CD4-positive, alpha-beta T cell treated with Interferon alpha-2 for 1 hour (primary cell): ENCODE measurements at regions not wholly inside any gene's neighbourhood (a gene's known extent, or its start where the extent isn't known, plus 50 kb on each side); places are given as distances from the start of the nearest gene placed in this dataset.
"Not testable (repeated sequence)": the region's sequence is repeated elsewhere in the genome, so short reads cannot be mapped to it uniquely, and the experiment has no call there.

Source experiments
- DNase-seq, 2 donors: peaks; one replicate each; pipeline ENCODE4 v3.0.0-alpha.2; 2020 to 2022

- DNase-seq, result no peak
Measured at GRCh38 chr17:14522795-14523387, 222.0 kb downstream of the HS3ST3B1 start.

DNA sequence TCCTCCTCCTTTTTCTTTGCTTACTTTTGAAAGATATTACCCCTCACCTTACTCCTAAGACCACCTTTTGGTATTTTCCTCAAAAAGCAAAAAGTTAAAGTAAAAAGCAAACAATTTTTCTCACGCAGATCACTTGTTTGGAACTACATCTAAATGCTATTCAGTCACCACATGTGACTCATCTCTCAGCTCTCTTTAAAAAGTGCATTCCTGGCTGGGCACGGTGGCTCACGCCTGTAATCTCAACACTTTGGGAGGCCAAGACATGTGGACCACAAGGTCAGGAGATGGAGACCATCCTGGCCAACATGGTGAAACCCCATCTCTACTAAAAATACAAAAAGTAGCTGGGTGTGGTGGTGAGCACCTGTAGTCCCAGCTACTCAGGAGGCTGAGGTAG is 218.0 kb downstream of the HS3ST3B1 start:
- not testable (repeated sequence) for DNase-seq

- no peak for DNase-seq
Measured at GRCh38 chr17:14514973-14515372, 214.1 kb downstream of the HS3ST3B1 start.

GRCh38 chr17:14513835-14514234 is 213.0 kb downstream of the HS3ST3B1 start:
- no peak for DNase-seq

GRCh38 chr17:14510136-14510535 is 209.3 kb downstream of the HS3ST3B1 start:
- no peak for DNase-seq

DNA sequence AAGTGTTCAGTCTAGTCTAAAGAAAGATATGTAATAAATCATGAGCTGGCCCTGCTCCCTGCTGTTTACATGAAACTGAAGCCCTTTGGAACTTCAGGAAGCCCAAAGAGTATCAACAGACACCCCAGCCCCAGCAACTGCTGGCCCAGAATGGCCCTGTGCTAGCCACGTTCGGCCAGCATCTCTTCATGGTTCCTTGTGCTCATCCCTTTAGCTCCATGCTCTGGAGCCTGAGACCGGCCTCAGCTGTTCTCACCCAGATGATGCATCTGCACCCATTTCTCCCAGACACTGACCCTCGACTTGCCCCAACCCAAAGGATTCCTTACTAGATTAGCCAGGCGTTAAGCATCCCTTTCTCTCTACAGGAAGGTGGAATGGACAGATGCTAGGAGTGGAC is 207.3 kb downstream of the HS3ST3B1 start:
- no peak for DNase-seq

DNA sequence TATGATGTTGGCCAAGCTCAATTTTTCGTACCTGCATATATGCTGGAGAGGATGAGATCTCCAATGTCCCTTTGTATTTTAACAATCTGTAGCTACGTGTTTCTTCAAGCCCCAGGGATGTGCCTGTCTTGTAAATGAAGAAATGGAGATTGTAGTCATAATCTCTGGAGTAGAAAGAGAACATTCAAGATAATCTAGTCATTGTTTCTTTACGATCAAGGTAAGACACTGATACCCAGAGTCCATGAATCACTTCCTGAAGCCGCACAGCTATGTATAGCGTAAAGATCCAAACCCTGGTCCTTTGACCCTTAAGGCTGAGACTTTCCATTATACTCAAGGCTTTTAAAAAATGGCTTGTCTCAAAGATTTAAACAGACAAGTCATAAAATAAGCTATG is 205.5 kb downstream of the HS3ST3B1 start:
- no peak for DNase-seq

DNA sequence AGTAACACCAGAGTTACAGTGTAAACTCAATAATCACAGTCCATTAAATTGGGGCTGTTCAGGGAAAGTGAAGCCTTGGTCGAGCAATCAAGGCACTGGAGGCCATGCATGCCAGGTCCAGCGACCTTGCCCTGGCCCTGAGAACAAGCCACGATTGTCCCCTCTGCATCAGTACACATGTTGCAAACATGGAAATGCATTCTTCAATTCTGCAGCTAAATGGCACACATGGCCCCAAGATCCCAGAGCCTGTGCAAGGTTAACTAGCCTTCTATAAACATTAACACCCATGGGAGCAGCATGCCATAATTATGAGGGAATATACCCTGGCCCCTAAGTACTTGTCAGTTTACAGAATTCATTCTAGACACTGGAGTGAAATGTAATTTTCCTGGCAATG is 204.7 kb downstream of the HS3ST3B1 start:
- DNase-seq, result no peak

DNA sequence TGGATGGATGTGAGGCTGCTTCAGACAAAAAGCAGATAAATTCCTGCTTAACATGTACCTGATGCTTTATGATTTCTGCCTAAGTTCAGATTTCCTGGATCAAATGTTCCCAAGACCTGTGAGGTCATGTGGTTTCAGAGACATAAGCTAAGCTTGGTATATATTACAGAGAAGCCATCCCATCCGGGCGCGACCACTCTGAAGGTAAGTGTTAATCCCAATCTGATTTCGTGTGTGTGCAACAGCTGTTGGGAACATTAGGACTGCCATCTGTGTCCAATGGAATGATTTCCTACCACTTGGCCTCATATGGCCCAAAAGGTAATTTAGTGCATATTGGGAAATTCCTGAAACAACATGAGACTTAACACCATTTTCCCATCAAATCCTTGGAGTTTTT is 199.1 kb downstream of the HS3ST3B1 start:
- no peak for DNase-seq

GRCh38 chr17:14498812-14499211 is 197.9 kb downstream of the HS3ST3B1 start:
- DNase-seq, result no peak

GRCh38 chr17:14494161-14494560 is 193.3 kb downstream of the HS3ST3B1 start:
- DNase-seq, result no peak

DNA sequence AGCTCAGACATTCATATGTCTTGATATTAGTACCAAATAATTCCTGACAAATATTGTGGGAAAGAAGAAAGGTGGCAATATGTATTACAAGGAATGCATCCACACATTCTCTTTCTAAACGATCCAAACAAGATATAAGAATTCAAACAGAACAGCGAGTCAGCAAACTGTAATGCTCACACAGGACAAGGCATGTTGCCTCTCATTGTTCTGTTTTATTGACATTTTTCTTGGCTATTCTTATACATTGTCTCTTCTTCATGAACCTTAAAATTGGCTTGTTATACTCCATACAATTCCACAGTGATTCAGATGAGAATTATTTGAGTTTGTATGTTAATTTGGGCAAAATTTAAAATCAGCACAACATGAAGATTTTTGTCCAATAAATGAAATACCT is 189.1 kb downstream of the HS3ST3B1 start:
- DNase-seq, result no peak

GRCh38 chr17:14488958-14489550 is 188.2 kb downstream of the HS3ST3B1 start:
- no peak for DNase-seq

- no peak for DNase-seq
Measured at GRCh38 chr17:14487068-14487467, 186.2 kb downstream of the HS3ST3B1 start.

DNA sequence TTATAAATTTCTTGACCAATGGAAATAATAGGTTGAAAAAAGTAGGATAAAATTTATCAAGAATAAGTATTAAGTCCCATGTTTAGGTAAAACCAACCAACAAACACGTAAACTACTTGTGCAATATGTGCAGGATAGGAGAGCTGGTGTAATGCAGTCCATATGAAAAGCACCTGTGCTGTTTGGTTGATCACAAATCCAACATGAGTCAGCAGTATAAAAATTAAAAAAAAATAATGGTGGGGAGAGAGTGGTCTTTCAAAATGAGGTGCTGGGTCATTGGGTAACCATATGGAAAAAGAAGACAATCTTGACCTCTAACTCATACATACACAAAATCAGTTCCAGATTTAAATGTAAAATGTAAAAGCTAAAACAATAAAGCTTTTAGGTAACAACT is 181.8 kb downstream of the HS3ST3B1 start:
- no peak for DNase-seq

- DNase-seq, result no peak
Measured at GRCh38 chr17:14481664-14482063, 180.8 kb downstream of the HS3ST3B1 start.

DNA sequence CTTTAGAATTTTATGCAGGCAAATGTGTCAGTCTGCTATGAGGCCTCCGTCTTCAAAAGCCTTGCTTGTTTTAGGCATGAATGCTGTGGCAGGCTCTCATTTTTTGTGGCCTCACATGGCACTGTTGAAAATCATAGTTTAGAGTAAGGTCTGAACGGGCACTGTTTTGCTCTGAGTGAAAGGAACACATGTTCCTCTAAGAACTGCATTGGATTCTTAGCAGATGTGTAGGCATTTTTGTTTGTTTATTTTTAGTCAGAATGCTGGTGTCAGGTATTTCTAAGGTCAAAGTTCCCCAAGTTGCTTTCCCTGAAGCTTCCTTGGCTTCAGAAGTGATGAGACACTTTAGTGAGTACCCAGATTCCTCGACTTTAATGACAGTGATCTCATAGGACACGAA is 173.7 kb downstream of the HS3ST3B1 start:
- no peak for DNase-seq

DNA sequence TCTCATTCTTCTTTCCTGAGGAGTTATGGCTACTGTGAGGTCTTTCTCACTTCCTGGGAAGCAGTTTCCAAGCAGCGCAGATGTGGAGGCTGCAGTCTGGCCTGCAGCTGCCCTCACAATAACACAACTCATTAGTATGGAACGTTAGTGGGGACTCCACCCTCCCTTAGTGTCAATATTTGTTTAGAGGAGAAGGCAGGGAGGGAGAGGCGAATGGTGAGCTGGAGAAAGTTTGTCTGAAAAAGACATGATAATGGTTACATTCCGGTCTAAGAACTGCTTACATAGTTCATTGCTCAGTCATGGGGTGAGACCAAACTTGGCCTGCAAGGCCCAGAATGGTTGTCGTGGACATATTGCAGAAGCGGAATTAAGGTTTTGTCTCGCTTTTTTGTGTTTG is 170.2 kb downstream of the HS3ST3B1 start:
- no peak for DNase-seq

- no peak for DNase-seq
Measured at GRCh38 chr17:14470417-14470816, 169.5 kb downstream of the HS3ST3B1 start.

- DNase-seq, result no peak
Measured at GRCh38 chr17:14469971-14470370, 169.1 kb downstream of the HS3ST3B1 start.

GRCh38 chr17:14468858-14469257 is 168.0 kb downstream of the HS3ST3B1 start:
- DNase-seq, result no peak

- DNase-seq, result no peak
Measured at GRCh38 chr17:14461227-14461548, 160.3 kb downstream of the HS3ST3B1 start.

- no peak for DNase-seq
Measured at GRCh38 chr17:14460516-14461226, 159.8 kb downstream of the HS3ST3B1 start.

DNA sequence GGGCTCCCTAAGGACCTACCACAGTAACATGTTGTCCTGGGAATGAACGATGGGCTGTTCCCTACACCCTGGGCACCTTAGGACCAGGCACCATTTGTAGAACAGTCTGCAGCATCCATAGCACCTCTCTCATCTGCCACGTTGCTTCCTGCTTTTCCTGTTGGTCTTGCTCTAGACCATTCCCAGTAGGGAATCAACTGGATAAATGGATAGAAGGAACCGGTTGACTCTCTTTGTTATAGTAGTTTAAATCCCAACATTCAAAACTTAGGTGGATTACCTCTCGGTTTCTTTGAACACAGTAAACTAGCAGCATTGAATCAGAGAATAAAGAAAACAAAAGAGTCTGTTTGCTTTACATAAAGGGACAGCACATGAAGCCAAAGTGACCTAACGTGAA is 159.1 kb downstream of the HS3ST3B1 start:
- DNase-seq, result no peak

GRCh38 chr17:14458724-14459123 is 157.8 kb downstream of the HS3ST3B1 start:
- no peak for DNase-seq
